Inflammatory macrophage treated with lipopolysaccharide for 4 hours (primary cell): ENCODE measurements at regions not wholly inside any gene's neighbourhood (a gene's known extent, or its start where the extent isn't known, plus 50 kb on each side); places are given as distances from the start of the nearest gene placed in this dataset.

ENCODE experiments used
- DNase-seq: peaks from one replicate; pipeline ENCODE4 v3.0.0-alpha.2; 2020

- DNase-seq: no peak
These were observed 512.5 kb upstream of the LRRTM4 start for GRCh38 chr2:78034706-78035105.

GRCh38 chr2:78035804-78036203 lies 513.6 kb upstream of the LRRTM4 start:
- no peak for DNase-seq

- no peak for DNase-seq
These were observed 529.3 kb upstream of the LRRTM4 start for GRCh38 chr2:78051480-78051879.

GRCh38 chr2:78056976-78057375 lies 534.8 kb upstream of the LRRTM4 start:
- no peak for DNase-seq

GRCh38 chr2:78061301-78061700 lies 539.1 kb upstream of the LRRTM4 start:
- DNase-seq: no peak

GRCh38 chr2:78061732-78062131 lies 539.6 kb upstream of the LRRTM4 start:
- no peak for DNase-seq

GRCh38 chr2:78063246-78064020 lies 541.3 kb upstream of the LRRTM4 start:
- no peak for DNase-seq

GRCh38 chr2:78065366-78065765 lies 543.2 kb upstream of the LRRTM4 start:
- no peak for DNase-seq

- no peak for DNase-seq
These were observed 546.6 kb upstream of the LRRTM4 start for GRCh38 chr2:78068808-78069207.

- no peak for DNase-seq
These were observed 548.5 kb upstream of the LRRTM4 start for GRCh38 chr2:78070693-78071092.

- DNase-seq: no peak
These were observed 555.5 kb upstream of the LRRTM4 start for GRCh38 chr2:78077633-78078032.

GRCh38 chr2:78082555-78082954 lies 560.4 kb upstream of the LRRTM4 start:
- no peak for DNase-seq

- DNase-seq: no peak
These were observed 571.3 kb upstream of the LRRTM4 start for GRCh38 chr2:78093436-78093835.

GRCh38 chr2:78109272-78109671 lies 587.1 kb upstream of the LRRTM4 start:
- no peak for DNase-seq

GRCh38 chr2:78115291-78115690 lies 593.1 kb upstream of the LRRTM4 start:
- DNase-seq: no peak

GRCh38 chr2:78118037-78118436 lies 595.9 kb upstream of the LRRTM4 start:
- no peak for DNase-seq

- no peak for DNase-seq
These were observed 598.1 kb upstream of the LRRTM4 start for GRCh38 chr2:78120275-78120674.

- no peak for DNase-seq
These were observed 602.9 kb upstream of the LRRTM4 start for GRCh38 chr2:78125042-78125441.

- no peak for DNase-seq
These were observed 605.2 kb upstream of the LRRTM4 start for GRCh38 chr2:78127424-78127823.

- DNase-seq: no peak
These were observed 610.5 kb upstream of the LRRTM4 start for GRCh38 chr2:78132391-78133370.

GRCh38 chr2:78145395-78145996 lies 623.3 kb upstream of the LRRTM4 start:
- no peak for DNase-seq

- no peak for DNase-seq
These were observed 624.0 kb upstream of the LRRTM4 start for GRCh38 chr2:78145997-78146722.

GRCh38 chr2:78147466-78147865 lies 625.3 kb upstream of the LRRTM4 start:
- DNase-seq: no peak
